H1 (cell line): ENCODE measurements at regions not wholly inside any gene's neighbourhood (a gene's known extent, or its start where the extent isn't known, plus 50 kb on each side); places are given as distances from the start of the nearest gene placed in this dataset.

Experiments used
- CTCF ChIA-PET: fragments of 300-600 bp; sonication (Branson Sonifier 250); formaldehyde crosslinking; loops from one replicate; lab custom pipeline; 2021; ENCODE audit not compliant: partially characterized antibody; lab: Charles Lee
- POLR2A ChIA-PET: fragments of 300-600 bp; sonication (Branson Sonifier 250); formaldehyde crosslinking; loops from one replicate; lab custom pipeline; 2021; ENCODE audit warnings: inconsistent platforms; ENCODE audit not compliant: partially characterized antibody; lab: Charles Lee
- DNase-seq, 2 experiments: peaks; one replicate each; pipeline versions ENCODE4 v3.0.0 to v3.0.0-alpha.2; 2010 to 2022; ENCODE audit warnings: low spot score in 2 of 2, low read depth in 1 of 2, mixed read lengths in 1 of 2
- FAIRE-seq: peaks from 2 replicates; lab custom pipeline; 2011; peaks lifted over from hg19 to GRCh38; lab: Jason Lieb, UNC
- H2AFZ ChIP-seq: 2 replicates; pipeline ENCODE4 v1.8.1; 2012; ENCODE audit warnings: low read length, inconsistent platforms
- H2AK5ac ChIP-seq: 2 replicates; pipeline ENCODE4 v1.6.1; 2013; ENCODE audit warnings: low read depth, low read length
- H2BK120ac ChIP-seq: replicated peaks from 2 replicates; pipeline ENCODE3; 2013; ENCODE audit warnings: low read depth, low read length, inconsistent platforms
- H2BK12ac ChIP-seq: 2 replicates; pipeline ENCODE4 v1.6.1; 2013; ENCODE audit warnings: low read depth, low read length
- H2BK15ac ChIP-seq: 2 replicates; pipeline ENCODE4 v1.6.1; 2013; ENCODE audit warnings: low read length
- H2BK20ac ChIP-seq: 2 replicates; pipeline ENCODE4 v1.6.1; 2013; ENCODE audit warnings: low read length
- H2BK5ac ChIP-seq: 2 replicates; pipeline ENCODE4 v1.6.1; 2013; ENCODE audit warnings: low read depth, low read length
- H3K14ac ChIP-seq: 2 replicates; pipeline ENCODE4 v1.6.1; 2013; ENCODE audit warnings: inconsistent platforms; ENCODE audit not compliant: insufficient read length
- H3K18ac ChIP-seq: 2 replicates; pipeline ENCODE4 v1.6.1; 2013; ENCODE audit warnings: low read length; ENCODE audit errors: extremely low read depth
- H3K23ac ChIP-seq: 2 replicates; pipeline ENCODE4 v1.6.1; 2013; ENCODE audit warnings: inconsistent platforms; ENCODE audit not compliant: insufficient read length
- H3K23me2 ChIP-seq: 2 replicates; pipeline ENCODE4 v1.6.1; 2013; ENCODE audit warnings: low read depth, low read length
- H3K27ac ChIP-seq: 2 replicates; pipeline ENCODE4 v1.6.1; 2011; ENCODE audit warnings: low read depth, low read length, inconsistent platforms
- H3K27me3 ChIP-seq, 4 experiments: replicated peaks in 1 of 4; 1 replicate in 1 of 4; 2 replicates in 3 of 4; pipeline versions ENCODE4 v1.6.1 to v1.8.1; 2011 to 2013; ENCODE audit warnings: low read length in 3 of 4, mild to moderate bottlenecking in 3 of 4, inconsistent platforms in 2 of 4, mixed read lengths in 2 of 4, moderate library complexity in 1 of 4; ENCODE audit not compliant: control insufficient read depth in 3 of 4, insufficient read depth in 3 of 4; ENCODE audit errors: extremely low read depth in 1 of 4
- H3K36me3 ChIP-seq, 4 experiments: 2 replicates each; pipeline versions ENCODE4 v1.6.1 to v1.8.1; 2011 to 2013; ENCODE audit warnings: mild to moderate bottlenecking in 4 of 4, low read length in 3 of 4, moderate library complexity in 2 of 4, control low read depth in 1 of 4, inconsistent platforms in 1 of 4; ENCODE audit not compliant: insufficient read depth in 4 of 4, control insufficient read depth in 2 of 4
- H3K4ac ChIP-seq: replicated peaks from 2 replicates; pipeline ENCODE3; 2013; ENCODE audit warnings: low read length, low read depth, mixed read lengths, inconsistent platforms; ENCODE audit not compliant: insufficient read length
- H3K4me1 ChIP-seq, 4 experiments: replicated peaks in 1 of 4; 1 replicate in 1 of 4; 2 replicates in 3 of 4; pipeline versions ENCODE4 v1.6.1 to v1.8.1; 2011 to 2013; ENCODE audit warnings: low read length in 3 of 4, inconsistent platforms in 2 of 4, mixed read lengths in 1 of 4; ENCODE audit not compliant: insufficient read depth in 4 of 4, control insufficient read depth in 3 of 4
- H3K4me2 ChIP-seq, 2 experiments: 2 replicates each; pipeline versions ENCODE4 v1.6.1 to v1.8.1; 2011 to 2013; ENCODE audit warnings: low read depth in 2 of 2, low read length in 2 of 2, control low read depth in 1 of 2, inconsistent platforms in 1 of 2, mild to moderate bottlenecking in 1 of 2; ENCODE audit not compliant: insufficient read depth in 1 of 2
- H3K4me3 ChIP-seq, 4 experiments: fragments of 200-600, 300-600 bp in 1 of 4; sonication (generic), shearing (Covaris generic), sonication (Bioruptor Twin) in 1 of 4; 2 replicates each; pipeline versions ENCODE4 v1.5.1 to v1.8.1; 2011 to 2016; ENCODE audit warnings: low read length in 4 of 4, low read depth in 3 of 4, control low read depth in 2 of 4, inconsistent platforms in 2 of 4, mild to moderate bottlenecking in 2 of 4, mixed read lengths in 1 of 4, moderate library complexity in 1 of 4; ENCODE audit not compliant: insufficient read depth in 2 of 4; ENCODE audit errors: extremely low read depth in 1 of 4
- H3K56ac ChIP-seq: replicated peaks from 2 replicates; pipeline ENCODE3; 2013; ENCODE audit warnings: low read depth, mild to moderate bottlenecking, mixed read lengths, low read length, inconsistent platforms; ENCODE audit not compliant: insufficient read length
- H3K79me1 ChIP-seq: 2 replicates; pipeline ENCODE4 v1.6.1; 2013; ENCODE audit warnings: low read depth, low read length, control low read depth
- H3K79me2 ChIP-seq, 2 experiments: 2 replicates each; pipeline versions ENCODE4 v1.6.1 to v1.8.1; 2012 to 2013; ENCODE audit warnings: low read length in 2 of 2, mild to moderate bottlenecking in 2 of 2, inconsistent platforms in 1 of 2; ENCODE audit not compliant: insufficient read depth in 2 of 2, control insufficient read depth in 1 of 2
- H3K9ac ChIP-seq, 4 experiments: replicated peaks in 1 of 4; 1 replicate in 1 of 4; 2 replicates in 3 of 4; pipeline versions ENCODE4 v1.6.1 to v1.8.1; 2011 to 2013; ENCODE audit warnings: low read depth in 3 of 4, low read length in 3 of 4, control low read depth in 2 of 4, mild to moderate bottlenecking in 2 of 4, moderate library complexity in 2 of 4, inconsistent platforms in 1 of 4; ENCODE audit errors: extremely low read depth in 1 of 4
- H3K9me3 ChIP-seq, 2 experiments: 2 replicates each; pipeline versions ENCODE4 v1.6.1 to v1.8.1; 2012 to 2013; ENCODE audit warnings: mild to moderate bottlenecking in 2 of 2, moderate library complexity in 2 of 2, control low read depth in 1 of 2, inconsistent platforms in 1 of 2, low read depth in 1 of 2, low read length in 1 of 2, mixed read lengths in 1 of 2; ENCODE audit not compliant: insufficient read depth in 2 of 2
- H4K20me1 ChIP-seq, 2 experiments: replicated peaks in 1 of 2; 2 replicates each; pipeline versions ENCODE3 to v1.8.1; 2011 to 2013; ENCODE audit warnings: inconsistent platforms in 2 of 2, low read length in 2 of 2, mild to moderate bottlenecking in 1 of 2; ENCODE audit not compliant: insufficient read depth in 2 of 2, control insufficient read depth in 1 of 2
- H4K5ac ChIP-seq: 2 replicates; pipeline ENCODE4 v1.6.1; 2013; ENCODE audit warnings: low read length, low read depth, mixed read lengths, inconsistent platforms; ENCODE audit not compliant: insufficient read length
- H4K8ac ChIP-seq: 2 replicates; pipeline ENCODE4 v1.8.0; 2013; ENCODE audit warnings: mild to moderate bottlenecking, moderate library complexity, low read length, inconsistent platforms; ENCODE audit not compliant: insufficient read depth; ENCODE audit errors: extremely low read depth
- H4K91ac ChIP-seq: replicated peaks from 2 replicates; pipeline ENCODE3; 2013; ENCODE audit warnings: low read length, mixed read lengths, inconsistent platforms; ENCODE audit not compliant: insufficient read length
- BACH1 ChIP-seq: IDR thresholded peaks from 2 replicates; pipeline ENCODE4 v1.6.1; 2012; ENCODE audit warnings: low read length, improper control_type of control experiment
- CBX5 ChIP-seq: fragments of 300-800, 300-1000 bp; sonication (generic); IDR thresholded peaks from 2 replicates; pipeline ENCODE4 v1.7.1; 2016; ENCODE audit warnings: antibody characterized with exemption, low read length, low read depth
- CEBPB ChIP-seq: IDR thresholded peaks from 2 replicates; pipeline ENCODE4 v1.6.1; 2012; ENCODE audit warnings: low read depth, low read length
- EGR1 ChIP-seq: IDR thresholded peaks from 2 replicates; pipeline ENCODE4 v1.6.1; 2011; ENCODE audit warnings: low read depth, low read length, borderline replicate concordance
- EZH2 ChIP-seq: fragments of 200-600 bp; sonication (generic); IDR thresholded peaks from 2 replicates; pipeline ENCODE4 v1.7.1; 2012; ENCODE audit warnings: low read depth, mild to moderate bottlenecking, moderate library complexity, low read length, inconsistent platforms; ENCODE audit not compliant: severe bottlenecking
- JUND ChIP-seq: IDR thresholded peaks from 2 replicates; pipeline ENCODE4 v1.6.1; 2011; ENCODE audit warnings: mild to moderate bottlenecking, improper control_type of control experiment, low read length
- KDM5A ChIP-seq: fragments of 200-600 bp; IDR thresholded peaks from 2 replicates; pipeline ENCODE4 v1.7.1; 2012; ENCODE audit warnings: mild to moderate bottlenecking, low read length, inconsistent platforms, mixed read lengths
- RBBP5 ChIP-seq: IDR thresholded peaks from 2 replicates; pipeline ENCODE4 v1.7.1; 2012; ENCODE audit warnings: low read depth, mild to moderate bottlenecking, inconsistent platforms, low read length, moderate library complexity, borderline replicate concordance
- RNF2 ChIP-seq: fragments of 200-900, 300-1000 bp; sonication (generic); IDR thresholded peaks from 2 replicates; pipeline ENCODE4 v1.7.1; 2016; ENCODE audit warnings: borderline replicate concordance, low read depth, mild to moderate bottlenecking, antibody characterized with exemption, low read length; ENCODE audit not compliant: poor library complexity, severe bottlenecking; ENCODE audit errors: missing control alignments
- SIX5 ChIP-seq: IDR thresholded peaks from 2 replicates; pipeline ENCODE4 v1.6.1; 2011; ENCODE audit warnings: mild to moderate bottlenecking, low read depth, low read length
- TEAD4 ChIP-seq: IDR thresholded peaks from 2 replicates; pipeline ENCODE4 v1.6.1; 2012; ENCODE audit warnings: low read depth, low read length, inconsistent platforms, mixed read lengths
- WGBS, 2 experiments: shearing (Covaris generic) in 1 of 2; methylation state at CpG; one replicate each; pipeline versions ENCODE4 v1.1.6 to v1.1.7; 2013 to 2015; ENCODE audit warnings: low lambda C conversion rate in 2 of 2, mixed read lengths in 2 of 2, inconsistent platforms in 1 of 2, low coverage in 1 of 2, missing lambda C conversion rate in 1 of 2; ENCODE audit not compliant: insufficient replicate concordance in 2 of 2, insufficient coverage in 1 of 2, insufficient read length in 1 of 2; ENCODE audit errors: extremely low coverage in 1 of 2, missing lambda C conversion rate in 1 of 2; 5-methylcytosine and 5-hydroxymethylcytosine counted together
- TF ChIP-seq, protein P1 (sequence below): IDR thresholded peaks from 2 replicates; pipeline ENCODE4 v1.6.1; 2011; ENCODE audit warnings: low read length, improper control_type of control experiment
- TF ChIP-seq, protein P2 (sequence below): IDR thresholded peaks from 2 replicates; pipeline ENCODE4 v1.6.1; 2012; ENCODE audit warnings: inconsistent platforms

DNA sequence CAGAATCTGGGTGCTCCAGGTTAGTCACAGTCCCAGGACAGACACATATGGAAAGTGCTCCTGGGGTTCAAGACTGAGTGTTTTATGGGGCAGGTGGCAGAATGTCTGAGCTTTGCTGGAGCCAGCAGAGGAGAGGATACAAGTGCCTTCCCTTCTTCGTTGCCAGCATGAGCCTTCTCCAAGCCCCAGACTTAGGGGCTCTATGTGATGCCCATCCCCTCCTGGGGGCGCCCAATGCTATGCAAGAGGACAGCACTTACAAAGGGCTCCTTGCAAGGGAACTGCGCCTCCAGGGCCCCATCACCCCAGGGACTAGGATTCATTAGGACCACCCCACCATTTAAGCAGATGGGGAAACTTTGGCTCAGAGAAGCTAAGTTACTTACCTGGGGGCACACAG lies 581.9 kb downstream of the BUD13 start:
- WGBS, 2 experiments = 98% methylated on average over 3 of the region's 3 CpGs; no CpG with 5 or more reads in 1 of the 2 experiments
- Histone ChIP-seq H4K20me1 (peaks cover 0 to 9% of the 10 kb centered on the region in 2 experiments), H2BK12ac (no peak overlapping the region), H4K5ac (no peak overlapping the region), H3K4me2 (no peak overlapping the region), H2BK20ac (no peak overlapping the region), H3K79me2 (no peaks in the 10 kb centered on the region), H4K8ac (no peak overlapping the region), H2BK5ac (no peak overlapping the region), H3K23ac (no peak overlapping the region), H3K4me3 (no peak overlapping the region), H3K56ac (no peak overlapping the region), H2BK120ac (no peak overlapping the region), H3K4ac (no peak overlapping the region), H3K23me2 (peaks cover 8% of the 10 kb centered on the region), H3K4me1 (peaks cover 3 to 16% (median 11%) of the 10 kb centered on the region in 4 experiments), H3K9me3 (no peaks in the 10 kb centered on the region), H3K18ac (no peak overlapping the region), H3K9ac (no peak overlapping the region), H2BK15ac (no peak overlapping the region), H3K79me1 (no peaks in the 10 kb centered on the region), H3K36me3 (no peaks in the 10 kb centered on the region), H3K27me3 (peaks cover 0 to 10% (median 3%) of the 10 kb centered on the region in 4 experiments; a peak in 4 of 7 replicates), H3K14ac (no peak overlapping the region), H2AK5ac (no peak overlapping the region; the same call in 1 of the 2 replicates), H4K91ac (no peak overlapping the region), H2AFZ (no peak overlapping the region), H3K27ac (no peak overlapping the region)
- POLR2A ChIA-PET = no interaction called here
- CTCF ChIA-PET = interaction anchor here (1.1 to 5.6 kb wide), 7 partner anchors 9 to 199 kb away, joined by 3 to 45 read pairs (median 7); no protein-coding TSS in a partner anchor
- DNase-seq = no peak
- no peak for FAIRE-seq
- TF ChIP-seq EZH2 (no peak), TEAD4 (no peak), RBBP5 (no peak), BACH1 (no peak), CBX5 (no peak), RNF2 (no peak), JUND (no peak), EGR1 (no peak), SIX5 (no peak), KDM5A (no peak), CEBPB (no peak)
- TF ChIP-seq, protein P1, sequence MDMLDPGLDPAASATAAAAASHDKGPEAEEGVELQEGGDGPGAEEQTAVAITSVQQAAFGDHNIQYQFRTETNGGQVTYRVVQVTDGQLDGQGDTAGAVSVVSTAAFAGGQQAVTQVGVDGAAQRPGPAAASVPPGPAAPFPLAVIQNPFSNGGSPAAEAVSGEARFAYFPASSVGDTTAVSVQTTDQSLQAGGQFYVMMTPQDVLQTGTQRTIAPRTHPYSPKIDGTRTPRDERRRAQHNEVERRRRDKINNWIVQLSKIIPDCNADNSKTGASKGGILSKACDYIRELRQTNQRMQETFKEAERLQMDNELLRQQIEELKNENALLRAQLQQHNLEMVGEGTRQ = no peak
- TF ChIP-seq, protein P2, sequence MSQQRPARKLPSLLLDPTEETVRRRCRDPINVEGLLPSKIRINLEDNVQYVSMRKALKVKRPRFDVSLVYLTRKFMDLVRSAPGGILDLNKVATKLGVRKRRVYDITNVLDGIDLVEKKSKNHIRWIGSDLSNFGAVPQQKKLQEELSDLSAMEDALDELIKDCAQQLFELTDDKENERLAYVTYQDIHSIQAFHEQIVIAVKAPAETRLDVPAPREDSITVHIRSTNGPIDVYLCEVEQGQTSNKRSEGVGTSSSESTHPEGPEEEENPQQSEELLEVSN = no peak
